SK-N-SH treated with all-trans-retinoic acid at 6 μM for 48 hours (cell line): ENCODE measurements at regions not wholly inside any gene's neighbourhood (a gene's known extent, or its start where the extent isn't known, plus 50 kb on each side); places are given as distances from the start of the nearest gene placed in this dataset.

Experiments used
- ATAC-seq: fragments of 200-7000 bp; cut with Tn5 transposase; 3 replicates; pipeline ENCODE4 v1.9.1; 2020; ENCODE audit warnings: mild to moderate bottlenecking, moderate library complexity
- ARNTL ChIP-seq: fragments of 450-650 bp; formaldehyde crosslinking; IDR thresholded peaks from 2 replicates; pipeline ENCODE4 v1.5.0; 2020; ENCODE audit warnings: low read depth, mild to moderate bottlenecking, moderate library complexity, borderline replicate concordance
- BACH2 ChIP-seq: fragments of 250-450 bp; sonication (Bioruptor Pico); IDR thresholded peaks from 2 replicates; pipeline ENCODE4 v1.9.0; 2021; ENCODE audit warnings: mild to moderate bottlenecking, borderline replicate concordance
- CREB5 ChIP-seq: fragments of 250-450 bp; sonication (Bioruptor Pico); IDR thresholded peaks from 2 replicates; pipeline ENCODE4 v1.5.1; 2020; ENCODE audit warnings: low read depth, mild to moderate bottlenecking, moderate library complexity
- CSRNP3 ChIP-seq: fragments of 250-450 bp; sonication (Bioruptor Pico); IDR thresholded peaks from 2 replicates; pipeline ENCODE4 v1.5.1; 2021; ENCODE audit warnings: mild to moderate bottlenecking, moderate library complexity
- ESRRG ChIP-seq: fragments of 250-450 bp; sonication (Bioruptor Pico); IDR thresholded peaks from 2 replicates; pipeline ENCODE4 v1.6.1; 2021; ENCODE audit warnings: mild to moderate bottlenecking
- GLIS3 ChIP-seq: fragments of 250-450 bp; sonication (Bioruptor Pico); IDR thresholded peaks from 2 replicates; pipeline ENCODE4 v1.5.0; 2020; ENCODE audit warnings: mild to moderate bottlenecking, moderate library complexity
- ISL1 ChIP-seq: fragments of 250-450 bp; sonication (Bioruptor Pico); IDR thresholded peaks from 2 replicates; pipeline ENCODE4 v2.1.2; 2022; ENCODE audit warnings: mild to moderate bottlenecking, moderate library complexity
- PATZ1 ChIP-seq: fragments of 250-450 bp; sonication (Bioruptor Pico); IDR thresholded peaks from 2 replicates; pipeline ENCODE4 v1.8.0; 2020; ENCODE audit warnings: mild to moderate bottlenecking, moderate library complexity, borderline replicate concordance
- PPARA ChIP-seq: fragments of 250-450 bp; sonication (Bioruptor Pico); IDR thresholded peaks from 2 replicates; pipeline ENCODE4 v1.5.0; 2020; ENCODE audit warnings: mild to moderate bottlenecking, borderline replicate concordance
- RARB ChIP-seq: fragments of 250-450 bp; sonication (Bioruptor Pico); IDR thresholded peaks from 2 replicates; pipeline ENCODE4 v1.8.0; 2021; ENCODE audit warnings: mild to moderate bottlenecking, moderate library complexity
- SNAI2 ChIP-seq: fragments of 250-450 bp; sonication (Bioruptor Pico); IDR thresholded peaks from 2 replicates; pipeline ENCODE4 v1.5.0; 2020; ENCODE audit warnings: mild to moderate bottlenecking, moderate library complexity
- TCF4 ChIP-seq: fragments of 250-450 bp; sonication (Bioruptor Pico); IDR thresholded peaks from 2 replicates; pipeline ENCODE4 v1.8.0; 2021; ENCODE audit warnings: mild to moderate bottlenecking, moderate library complexity, borderline replicate concordance
- TOX ChIP-seq: fragments of 250-450 bp; sonication (Bioruptor Pico); IDR thresholded peaks from 2 replicates; pipeline ENCODE4 v1.8.0; 2021; ENCODE audit warnings: mild to moderate bottlenecking, moderate library complexity, borderline replicate concordance
- TSHZ2 ChIP-seq: fragments of 250-450 bp; sonication (Bioruptor Pico); IDR thresholded peaks from 2 replicates; pipeline ENCODE4 v1.5.0; 2020; ENCODE audit warnings: mild to moderate bottlenecking, moderate library complexity
- ZC3H10 ChIP-seq: fragments of 250-450 bp; sonication (Bioruptor Pico); IDR thresholded peaks from 2 replicates; pipeline ENCODE4 v1.5.1; 2021; ENCODE audit warnings: mild to moderate bottlenecking, moderate library complexity
- ZFP3 ChIP-seq: fragments of 250-450 bp; sonication (Bioruptor Pico); IDR thresholded peaks from 2 replicates; pipeline ENCODE4 v1.5.0; 2020; ENCODE audit warnings: mild to moderate bottlenecking, moderate library complexity
- ZNF565 ChIP-seq: fragments of 450-650 bp; formaldehyde crosslinking; conservative IDR thresholded peaks from 2 replicates; pipeline ENCODE4 v1.5.0; 2020; ENCODE audit warnings: low read depth, mild to moderate bottlenecking, moderate library complexity
- ZNF70 ChIP-seq: fragments of 450-650 bp; formaldehyde crosslinking; IDR thresholded peaks from 2 replicates; pipeline ENCODE4 v1.5.0; 2020; ENCODE audit warnings: mild to moderate bottlenecking, moderate library complexity
- ZNF8 ChIP-seq: fragments of 450-650 bp; formaldehyde crosslinking; IDR thresholded peaks from 2 replicates; pipeline ENCODE4 v1.5.0; 2020; ENCODE audit warnings: mild to moderate bottlenecking, moderate library complexity

- TF ChIP-seq PATZ1 (CRISPR knock-in tag) (no peak), ZNF8 (CRISPR knock-in tag) (no peak), CSRNP3 (CRISPR knock-in tag) (no peak), SNAI2 (CRISPR knock-in tag) (no peak), GLIS3 (no peak), ISL1 (no peak), CREB5 (no peak), ZFP3 (CRISPR knock-in tag) (no peak), PPARA (no peak), TCF4 (CRISPR knock-in tag) (no peak)
Measured at GRCh38 chr14:27367345-27367744, 769.5 kb upstream of the NOVA1 start (continued).

GRCh38 chr14:27370074-27370473 is 772.2 kb upstream of the NOVA1 start:
- no peak for TF ChIP-seq BACH2 (CRISPR knock-in tag)
- TF ChIP-seq ZNF565 (CRISPR knock-in tag) = no peak
- TF ChIP-seq ZFP3 (CRISPR knock-in tag) = no peak
- TF ChIP-seq PPARA = no peak
- TF ChIP-seq TCF4 (CRISPR knock-in tag) = no peak
- no peak for TF ChIP-seq ISL1
- TF ChIP-seq RARB (CRISPR knock-in tag) = no peak
- TF ChIP-seq SNAI2 (CRISPR knock-in tag) = no peak
- no peak for TF ChIP-seq ZC3H10 (CRISPR knock-in tag)
- no peak for TF ChIP-seq TSHZ2 (CRISPR knock-in tag)
- TF ChIP-seq ESRRG = no peak
- TF ChIP-seq ZNF70 (CRISPR knock-in tag) = no peak
- TF ChIP-seq PATZ1 (CRISPR knock-in tag) = no peak
- no peak for TF ChIP-seq ZNF8 (CRISPR knock-in tag)
- no peak for TF ChIP-seq TOX (CRISPR knock-in tag)
- ATAC-seq = no peak

- ATAC-seq = no peak
- TF ChIP-seq SNAI2 (CRISPR knock-in tag) (no peak), GLIS3 (no peak), ARNTL (CRISPR knock-in tag) (no peak), RARB (CRISPR knock-in tag) (no peak), TCF4 (CRISPR knock-in tag) (no peak), ZNF8 (CRISPR knock-in tag) (no peak), ZNF70 (CRISPR knock-in tag) (no peak), ZC3H10 (CRISPR knock-in tag) (no peak), CREB5 (no peak)
Measured at GRCh38 chr14:27370775-27371174, 772.9 kb upstream of the NOVA1 start.
